Left lung (tissue), 4 donors: ENCODE measurements at regions not wholly inside any gene's neighbourhood (a gene's known extent, or its start where the extent isn't known, plus 50 kb on each side); places are given as distances from the start of the nearest gene placed in this dataset.

Source experiments
- ATAC-seq: fragments of 200-7000 bp; cut with Tn5 transposase; one replicate; pipeline ENCODE4 v1.9.1; 2020; ENCODE audit warnings: moderate library complexity
- DNase-seq, 4 donors: peaks; one replicate each; pipeline ENCODE4 v3.0.0-alpha.2; 2013 to 2020
- H3K27ac ChIP-seq, 2 donors: fragments of 200-600 bp; sonication (generic) in 1 of 2; one replicate each; pipeline versions ENCODE4 v1.5.0 to v1.8.0; 2020 to 2021
- H3K27me3 ChIP-seq, 2 donors: fragments of 200-600 bp; sonication (generic) in 1 of 2; one replicate each; pipeline versions ENCODE4 v1.5.0 to v1.8.0; 2020 to 2021
- H3K36me3 ChIP-seq, 2 donors: fragments of 200-600 bp; sonication (generic) in 1 of 2; one replicate each; pipeline versions ENCODE4 v1.5.0 to v1.8.0; 2020 to 2021
- H3K4me1 ChIP-seq, 2 donors: fragments of 200-600 bp; one replicate each; pipeline ENCODE4 v1.8.0; 2021
- H3K4me3 ChIP-seq, 2 donors: fragments of 200-600 bp; sonication (generic) in 1 of 2; one replicate each; pipeline versions ENCODE4 v1.5.0 to v1.8.0; 2020 to 2021; ENCODE audit warnings: mild to moderate bottlenecking in 1 of 2
- H3K9me3 ChIP-seq, 2 donors: fragments of 200-600 bp; sonication (generic) in 1 of 2; one replicate each; pipeline versions ENCODE4 v1.5.0 to v1.8.0; 2020 to 2021
- intact Hi-C, 2 donors: fragments of 100-400 bp; cut with DNase I; formaldehyde crosslinking; loops; one replicate each; pipeline versions ENCODE4 v1.11.2 to v1.14.2; 2022
- TF ChIP-seq, protein P1 (sequence below), 2 donors: fragments of 200-600 bp; sonication (generic) in 1 of 2; IDR thresholded peaks; one replicate each; pipeline versions ENCODE4 v1.5.0 to v1.8.0; 2021; ENCODE audit warnings: antibody characterized with exemption in 2 of 2
- donor health status: DM: no; HTN: yes; CAD: no.
- donor health status: DM: no; HTN: no; CAD: no.

GRCh38 chr5:1659100-1659981 lies 135.6 kb upstream of the LPCAT1 start:
- Histone ChIP-seq H3K9me3 (no peaks in the 10 kb centered on the region), H3K4me3 (no peak overlapping the region), H3K36me3 (no peaks in the 10 kb centered on the region), H3K4me1 (no peaks in the 10 kb centered on the region), H3K27me3 (peaks cover 4 to 87% of the 10 kb centered on the region in 2 donors), H3K27ac (no peak overlapping the region)
- ATAC-seq (no peak), DNase-seq (peak in 1 of 4 donors; percentile 65)
- intact Hi-C loops: loop anchor here in 1 of 2 donors (10.0 kb wide), 1 partner anchor 495 kb away; no protein-coding TSS in a partner anchor
- TF ChIP-seq, protein P1, sequence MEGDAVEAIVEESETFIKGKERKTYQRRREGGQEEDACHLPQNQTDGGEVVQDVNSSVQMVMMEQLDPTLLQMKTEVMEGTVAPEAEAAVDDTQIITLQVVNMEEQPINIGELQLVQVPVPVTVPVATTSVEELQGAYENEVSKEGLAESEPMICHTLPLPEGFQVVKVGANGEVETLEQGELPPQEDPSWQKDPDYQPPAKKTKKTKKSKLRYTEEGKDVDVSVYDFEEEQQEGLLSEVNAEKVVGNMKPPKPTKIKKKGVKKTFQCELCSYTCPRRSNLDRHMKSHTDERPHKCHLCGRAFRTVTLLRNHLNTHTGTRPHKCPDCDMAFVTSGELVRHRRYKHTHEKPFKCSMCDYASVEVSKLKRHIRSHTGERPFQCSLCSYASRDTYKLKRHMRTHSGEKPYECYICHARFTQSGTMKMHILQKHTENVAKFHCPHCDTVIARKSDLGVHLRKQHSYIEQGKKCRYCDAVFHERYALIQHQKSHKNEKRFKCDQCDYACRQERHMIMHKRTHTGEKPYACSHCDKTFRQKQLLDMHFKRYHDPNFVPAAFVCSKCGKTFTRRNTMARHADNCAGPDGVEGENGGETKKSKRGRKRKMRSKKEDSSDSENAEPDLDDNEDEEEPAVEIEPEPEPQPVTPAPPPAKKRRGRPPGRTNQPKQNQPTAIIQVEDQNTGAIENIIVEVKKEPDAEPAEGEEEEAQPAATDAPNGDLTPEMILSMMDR (IDR thresholded peaks at IDR 0.05): no peak

DNA sequence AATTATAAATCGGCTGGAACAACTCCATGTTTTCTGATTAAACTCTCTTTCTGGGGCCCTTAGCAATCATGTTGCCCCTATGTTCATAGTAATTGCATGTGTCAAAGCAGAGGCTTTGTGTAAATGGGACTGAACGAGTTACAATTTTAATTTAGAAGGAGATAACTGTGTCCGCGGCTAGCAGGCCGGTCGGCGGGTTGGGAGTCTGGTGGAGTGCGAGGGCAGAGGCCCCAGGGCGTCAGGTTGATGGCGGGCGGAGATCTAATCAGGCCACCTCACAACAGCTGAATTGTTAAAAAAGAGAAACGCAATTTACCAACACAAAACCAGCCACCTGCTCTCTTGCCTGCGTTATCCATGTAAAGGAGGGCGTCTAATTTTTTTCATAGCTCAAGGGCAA lies 134.9 kb upstream of the LPCAT1 start:
- Histone ChIP-seq H3K27me3 (peaks cover 8 to 89% of the 10 kb centered on the region in 2 donors), H3K4me1 (no peaks in the 10 kb centered on the region), H3K9me3 (no peaks in the 10 kb centered on the region), H3K27ac (no peak overlapping the region), H3K4me3 (no peak overlapping the region), H3K36me3 (no peaks in the 10 kb centered on the region)
- TF ChIP-seq, protein P1 (IDR thresholded peaks at IDR 0.05): no peak
- intact Hi-C loops: loop anchor here in 1 of 2 donors (10.0 kb wide), 1 partner anchor 494 kb away; no protein-coding TSS in a partner anchor
- ATAC-seq (no peak), DNase-seq (peak in 1 of 4 donors; percentile 58)

GRCh38 chr5:1657161-1657741 lies 133.5 kb upstream of the LPCAT1 start:
- Histone ChIP-seq H3K36me3 (no peaks in the 10 kb centered on the region), H3K27ac (no peak overlapping the region), H3K9me3 (no peaks in the 10 kb centered on the region), H3K4me3 (no peak overlapping the region), H3K27me3 (peaks cover 16 to 95% of the 10 kb centered on the region in 2 donors), H3K4me1 (no peaks in the 10 kb centered on the region)
- intact Hi-C loops: loop anchor here in 1 of 2 donors (10.0 kb wide), 1 partner anchor 492 kb away; no protein-coding TSS in a partner anchor
- TF ChIP-seq, protein P1 (IDR thresholded peaks at IDR 0.05): no peak
- DNase-seq (peak in 1 of 4 donors; percentile 53), ATAC-seq (no peak)

- peaks cover 16 to 94% of the 10 kb centered on the region in 2 donors for H3K27me3 ChIP-seq
- H3K36me3 ChIP-seq: no peaks in the 10 kb centered on the region
- no peaks in the 10 kb centered on the region for H3K9me3 ChIP-seq
- DNase-seq: peak in 1 of 4 donors; percentile 70
- intact Hi-C loops: loop anchor here in 1 of 2 donors (10.0 kb wide), 1 partner anchor 492 kb away; no protein-coding TSS in a partner anchor
- TF ChIP-seq, protein P1 (IDR thresholded peaks at IDR 0.05): no peak
- H3K4me1 ChIP-seq: no peaks in the 10 kb centered on the region
- H3K27ac ChIP-seq: no peak overlapping the region
- H3K4me3 ChIP-seq: no peak overlapping the region
- no peak for ATAC-seq
These were observed 132.7 kb upstream of the LPCAT1 start for GRCh38 chr5:1656271-1656975.
